Fibroblast of villous mesenchyme (primary cell): ENCODE measurements at regions not wholly inside any gene's neighbourhood (a gene's known extent, or its start where the extent isn't known, plus 50 kb on each side); places are given as distances from the start of the nearest gene placed in this dataset.

Source experiments
- DNase-seq: peaks from one replicate; pipeline ENCODE4 v3.0.0-alpha.2; 2010; ENCODE audit warnings: low read depth
- H3K4me3 ChIP-seq: 2 replicates; pipeline ENCODE4 v1.5.1; 2011; ENCODE audit warnings: low read depth, mild to moderate bottlenecking, low read length
- CTCF ChIP-seq: IDR thresholded peaks from 2 replicates; pipeline ENCODE4 v1.5.1; 2012; ENCODE audit warnings: low read depth, mild to moderate bottlenecking, low read length; ENCODE audit not compliant: insufficient read depth

GRCh38 chr2:37581433-37581832, 90.0 kb downstream of the CDC42EP3 start:
- no peak overlapping the region for H3K4me3 ChIP-seq
- peak; percentile 76 for DNase-seq
- no peak for TF ChIP-seq CTCF

- no peak for TF ChIP-seq CTCF
- H3K4me3 ChIP-seq = no peak overlapping the region
- peak; percentile 67 for DNase-seq
These were observed 88.8 kb downstream of the CDC42EP3 start for GRCh38 chr2:37582481-37583220.

- DNase-seq = no peak
These were observed 88.0 kb downstream of the CDC42EP3 start for GRCh38 chr2:37583402-37583801.

GRCh38 chr2:37583867-37584266, 87.6 kb downstream of the CDC42EP3 start:
- no peak overlapping the region for H3K4me3 ChIP-seq
- peak; percentile 79 for DNase-seq
- no peak for TF ChIP-seq CTCF

More at GRCh38 chr2:37583402-37583801, 88.0 kb downstream of the CDC42EP3 start:
- TF ChIP-seq CTCF = no peak
- no peak overlapping the region for H3K4me3 ChIP-seq

- peak; percentile 87 for DNase-seq
- TF ChIP-seq CTCF = no peak
- H3K4me3 ChIP-seq = no peak overlapping the region
These were observed 86.0 kb downstream of the CDC42EP3 start for GRCh38 chr2:37585295-37585908.

GRCh38 chr2:37585982-37586621, 85.3 kb downstream of the CDC42EP3 start:
- TF ChIP-seq CTCF = no peak
- no peak overlapping the region for H3K4me3 ChIP-seq
- peak; percentile 89 for DNase-seq
